ENCODE measurements at regions not wholly inside any gene's neighbourhood (a gene's known extent, or its start where the extent isn't known, plus 50 kb on each side); places are given as distances from the start of the nearest gene placed in this dataset.

DNA sequence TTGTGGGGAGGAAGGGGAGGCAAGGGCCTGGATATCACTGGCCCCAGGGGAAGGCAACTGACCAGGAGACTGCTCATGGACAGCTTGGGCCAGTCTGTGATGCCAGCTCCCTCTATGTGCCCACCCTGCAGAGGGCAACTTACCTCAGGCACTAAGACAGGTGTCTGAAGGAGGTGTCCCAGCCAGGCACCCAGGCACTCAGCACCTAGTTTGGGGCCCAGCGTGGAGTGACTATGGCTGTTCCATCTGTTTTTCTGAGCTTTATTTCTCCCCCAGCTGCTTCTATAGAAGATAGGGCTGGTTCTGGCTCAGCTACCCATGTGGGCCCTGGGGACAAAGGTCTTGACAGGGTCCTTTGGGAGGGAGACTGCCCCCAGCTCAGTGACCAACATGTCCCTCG lies 150.6 kb upstream of the PCBD1 start:
- no peaks in the 10 kb centered on the region for H3K9me3 Mint-ChIP-seq
- POLR2A ChIA-PET = no interaction called here
- peaks cover 0 to 4% (median 0%) of the 10 kb centered on the region in 5 donors for H3K27me3 Mint-ChIP-seq
- no peak overlapping the region for H3K4me3 Mint-ChIP-seq
- no peaks in the 10 kb centered on the region for H3K4me1 Mint-ChIP-seq
- ATAC-seq = no peak
- H3K36me3 Mint-ChIP-seq = no peaks in the 10 kb centered on the region
- DNase-seq = no peak
- no peak overlapping the region for H3K27ac Mint-ChIP-seq

DNA sequence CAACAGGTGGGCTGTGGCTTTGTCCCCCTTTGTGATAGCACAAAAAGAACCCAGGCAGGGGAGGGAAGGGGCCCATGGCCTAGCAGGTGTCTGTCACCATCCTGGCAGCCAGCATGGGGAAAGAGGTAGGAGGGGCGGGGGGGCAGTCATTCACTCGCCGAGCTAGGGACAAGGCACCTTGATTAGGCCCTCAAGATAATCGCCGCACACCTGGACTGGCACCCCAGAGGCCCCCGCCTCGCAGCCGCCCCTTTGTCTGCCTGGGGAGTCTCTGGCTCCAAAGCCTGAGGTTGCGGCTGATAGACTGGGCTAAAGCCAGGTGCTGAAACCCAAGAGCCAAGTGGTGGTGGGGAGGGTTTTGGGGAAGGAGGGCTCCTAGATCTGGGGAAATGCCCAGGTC lies 151.2 kb upstream of the PCBD1 start:
- POLR2A ChIA-PET = no interaction called here
- no peaks in the 10 kb centered on the region for H3K4me1 Mint-ChIP-seq
- H3K4me3 Mint-ChIP-seq = no peak overlapping the region
- H3K27me3 Mint-ChIP-seq = peaks cover 0 to 4% (median 0%) of the 10 kb centered on the region in 5 donors
- ATAC-seq (no peak), DNase-seq (no peak)
- no peaks in the 10 kb centered on the region for H3K36me3 Mint-ChIP-seq
- H3K27ac Mint-ChIP-seq = no peak overlapping the region
- H3K9me3 Mint-ChIP-seq = no peaks in the 10 kb centered on the region

- Mint-ChIP-seq H3K4me3 (no peak overlapping the region), H3K9me3 (no peaks in the 10 kb centered on the region), H3K27ac (no peak overlapping the region), H3K4me1 (no peaks in the 10 kb centered on the region), H3K27me3 (peaks cover 0 to 4% (median 0%) of the 10 kb centered on the region in 5 donors), H3K36me3 (no peaks in the 10 kb centered on the region)
- DNase-seq (no peak), ATAC-seq (no peak)
- POLR2A ChIA-PET = no interaction called here
Measured at GRCh38 chr10:71040343-71040742, 152.0 kb upstream of the PCBD1 start.

DNA sequence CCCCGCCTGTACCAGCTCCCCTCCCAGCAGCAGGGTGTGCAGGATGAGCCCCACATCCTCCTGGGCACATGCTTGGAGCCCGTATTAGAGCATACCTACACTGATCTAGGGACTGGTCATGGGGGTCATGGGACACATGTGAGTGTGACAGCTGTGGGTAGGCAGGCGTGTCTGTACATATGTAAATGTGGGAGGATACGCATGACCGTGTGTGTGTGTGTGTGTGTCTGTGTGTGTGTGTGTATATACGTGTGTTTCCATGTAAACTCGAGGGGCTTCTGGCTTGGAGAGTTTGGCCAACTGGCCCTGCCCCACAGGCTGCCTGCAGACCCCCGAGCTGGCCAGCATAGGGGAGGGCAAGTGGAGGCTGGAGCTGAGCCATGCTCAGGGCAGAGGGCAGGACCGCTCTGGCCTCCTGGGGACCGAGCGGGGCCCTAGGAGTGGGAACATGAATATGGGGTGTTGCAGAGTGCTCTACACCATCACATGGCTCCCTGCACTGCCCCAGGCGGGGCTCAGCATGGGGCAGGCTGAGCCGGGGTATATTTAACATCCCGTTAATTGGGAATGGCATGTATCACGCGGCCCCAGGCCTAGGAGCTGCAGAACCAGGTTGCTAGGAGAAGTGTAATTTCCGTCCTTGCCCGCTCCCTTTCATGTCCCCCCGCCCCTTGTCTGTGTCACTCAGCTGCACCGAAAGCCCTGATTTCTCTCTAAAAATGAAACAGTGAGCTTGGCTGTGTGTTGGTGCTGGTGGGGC lies 152.7 kb upstream of the PCBD1 start:
- Mint-ChIP-seq H3K27ac (no peak overlapping the region), H3K36me3 (no peaks in the 10 kb centered on the region), H3K27me3 (peaks cover 0 to 4% (median 0%) of the 10 kb centered on the region in 5 donors), H3K4me1 (no peaks in the 10 kb centered on the region), H3K4me3 (no peak overlapping the region), H3K9me3 (no peaks in the 10 kb centered on the region)
- DNase-seq (no peak), ATAC-seq (no peak)
- POLR2A ChIA-PET = no interaction called here

DNA sequence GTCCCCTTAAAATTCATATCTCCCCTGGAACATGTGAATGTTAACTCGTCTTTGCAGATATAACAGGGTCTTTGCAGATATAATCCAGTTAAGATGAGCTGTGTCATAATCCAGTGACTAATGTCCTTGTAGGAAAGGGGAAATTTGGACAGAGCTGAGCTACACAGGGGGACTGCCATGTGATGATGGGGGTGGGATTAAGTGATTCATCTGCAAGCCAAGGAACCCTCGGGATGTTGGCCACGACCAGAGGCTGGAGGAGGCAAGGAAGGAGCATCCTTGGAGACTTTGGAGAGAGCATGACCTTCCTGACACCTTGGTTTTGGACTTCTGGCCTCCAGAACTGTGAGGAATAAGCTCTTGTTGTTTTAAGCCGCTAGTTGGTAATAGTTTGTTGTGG lies 153.9 kb upstream of the PCBD1 start:
- Mint-ChIP-seq H3K36me3 (no peaks in the 10 kb centered on the region), H3K27ac (no peak overlapping the region), H3K9me3 (no peaks in the 10 kb centered on the region), H3K4me3 (no peak overlapping the region), H3K4me1 (no peaks in the 10 kb centered on the region), H3K27me3 (peaks cover 0 to 4% (median 0%) of the 10 kb centered on the region in 5 donors)
- DNase-seq (no peak), ATAC-seq (no peak)
- POLR2A ChIA-PET = no interaction called here

GRCh38 chr10:71042699-71043098 lies 154.3 kb upstream of the PCBD1 start:
- POLR2A ChIA-PET = no interaction called here
- no peaks in the 10 kb centered on the region for H3K4me1 Mint-ChIP-seq
- DNase-seq = no peak
- no peak overlapping the region for H3K4me3 Mint-ChIP-seq
- no peak overlapping the region for H3K27ac Mint-ChIP-seq
- H3K9me3 Mint-ChIP-seq = no peaks in the 10 kb centered on the region
- ATAC-seq = no peak
- peaks cover 0 to 4% (median 0%) of the 10 kb centered on the region in 5 donors for H3K27me3 Mint-ChIP-seq
- no peaks in the 10 kb centered on the region for H3K36me3 Mint-ChIP-seq

GRCh38 chr10:71043858-71044257 lies 155.5 kb upstream of the PCBD1 start:
- ATAC-seq = no peak

DNA sequence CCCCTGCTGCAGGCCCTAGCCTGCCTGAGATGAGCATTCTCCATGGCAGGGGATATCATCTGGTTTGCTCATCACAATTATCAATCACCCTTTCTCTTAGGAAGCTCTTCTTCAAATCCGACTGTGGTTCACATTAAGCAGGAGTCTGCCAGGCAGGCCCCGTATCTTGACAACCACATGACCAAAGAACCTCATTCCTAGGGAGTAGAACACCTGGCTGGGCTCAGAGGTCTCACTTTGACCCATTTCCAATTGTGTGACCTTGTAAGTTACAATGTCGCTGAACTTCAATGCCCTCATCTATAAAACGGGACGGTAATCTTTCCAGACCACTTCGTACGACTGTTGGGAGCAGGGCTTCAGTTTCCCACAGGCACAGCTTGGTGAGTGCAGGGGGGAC lies 156.4 kb upstream of the PCBD1 start:
- DNase-seq = no peak
- H3K27me3 Mint-ChIP-seq = peaks cover 0 to 4% (median 1%) of the 10 kb centered on the region in 5 donors
- H3K4me1 Mint-ChIP-seq = peaks cover 0 to 1% (median 0%) of the 10 kb centered on the region in 4 donors
- no peaks in the 10 kb centered on the region for H3K9me3 Mint-ChIP-seq
- no peaks in the 10 kb centered on the region for H3K36me3 Mint-ChIP-seq
- POLR2A ChIA-PET = no interaction called here
- no peak for ATAC-seq
- H3K4me3 Mint-ChIP-seq = no peak overlapping the region
- no peak overlapping the region for H3K27ac Mint-ChIP-seq

More at GRCh38 chr10:71043858-71044257, 155.5 kb upstream of the PCBD1 start:
- peaks cover 0 to 4% (median 1%) of the 10 kb centered on the region in 5 donors for H3K27me3 Mint-ChIP-seq
- DNase-seq = no peak
- H3K4me3 Mint-ChIP-seq = no peak overlapping the region
- H3K4me1 Mint-ChIP-seq = no peaks in the 10 kb centered on the region
- no peaks in the 10 kb centered on the region for H3K36me3 Mint-ChIP-seq
- POLR2A ChIA-PET = no interaction called here
- H3K27ac Mint-ChIP-seq = no peak overlapping the region
- no peaks in the 10 kb centered on the region for H3K9me3 Mint-ChIP-seq

- ATAC-seq = no peak
Measured at GRCh38 chr10:71045204-71045809, 156.9 kb upstream of the PCBD1 start.

GRCh38 chr10:71045936-71046335 lies 157.6 kb upstream of the PCBD1 start:
- peaks cover 0 to 1% (median 0%) of the 10 kb centered on the region in 4 donors for H3K4me1 Mint-ChIP-seq
- H3K27ac Mint-ChIP-seq = no peak overlapping the region
- no peak for ATAC-seq

More at GRCh38 chr10:71045204-71045809, 156.9 kb upstream of the PCBD1 start:
- DNase-seq = peak in 1 of 10 donors; percentile 58
- H3K36me3 Mint-ChIP-seq = no peaks in the 10 kb centered on the region
- no peak overlapping the region for H3K4me3 Mint-ChIP-seq
- no peak overlapping the region for H3K27ac Mint-ChIP-seq
- no peaks in the 10 kb centered on the region for H3K9me3 Mint-ChIP-seq
- peaks cover 0 to 1% (median 0%) of the 10 kb centered on the region in 4 donors for H3K4me1 Mint-ChIP-seq
- peaks cover 0 to 4% (median 2%) of the 10 kb centered on the region in 5 donors for H3K27me3 Mint-ChIP-seq
- POLR2A ChIA-PET = no interaction called here

GRCh38 chr10:71046747-71047146 lies 158.4 kb upstream of the PCBD1 start:
- Mint-ChIP-seq H3K4me1 (peaks cover 0 to 1% (median 0%) of the 10 kb centered on the region in 4 donors), H3K9me3 (no peaks in the 10 kb centered on the region), H3K27ac (peak overlapping the region in 1 of 10 donors; percentile 85), H3K36me3 (no peaks in the 10 kb centered on the region), H3K4me3 (no peak overlapping the region), H3K27me3 (peaks cover 2 to 16% (median 11%) of the 10 kb centered on the region in 5 donors)
- peak in 1 of 10 donors; percentile 4 for DNase-seq
- POLR2A ChIA-PET = no interaction called here
- ATAC-seq = no peak

More at GRCh38 chr10:71045936-71046335, 157.6 kb upstream of the PCBD1 start:
- no peak for DNase-seq
- H3K4me3 Mint-ChIP-seq = no peak overlapping the region
- H3K27me3 Mint-ChIP-seq = peaks cover 0 to 8% (median 4%) of the 10 kb centered on the region in 5 donors
- no peaks in the 10 kb centered on the region for H3K9me3 Mint-ChIP-seq
- no peaks in the 10 kb centered on the region for H3K36me3 Mint-ChIP-seq
- POLR2A ChIA-PET = no interaction called here

GRCh38 chr10:71048971-71049615 lies 160.7 kb upstream of the PCBD1 start:
- H3K36me3 Mint-ChIP-seq = no peaks in the 10 kb centered on the region
- DNase-seq (no peak), ATAC-seq (no peak)
- peaks cover 0 to 1% (median 0%) of the 10 kb centered on the region in 4 donors for H3K4me1 Mint-ChIP-seq
- peaks cover 4 to 22% (median 10%) of the 10 kb centered on the region in 5 donors for H3K27me3 Mint-ChIP-seq
- POLR2A ChIA-PET = no interaction called here
- H3K4me3 Mint-ChIP-seq = no peak overlapping the region
- peaks cover 0 to under 1% (median 0%) of the 10 kb centered on the region in 9 donors for H3K9me3 Mint-ChIP-seq
- H3K27ac Mint-ChIP-seq = peak overlapping the region in 1 of 10 donors; percentile 76

DNA sequence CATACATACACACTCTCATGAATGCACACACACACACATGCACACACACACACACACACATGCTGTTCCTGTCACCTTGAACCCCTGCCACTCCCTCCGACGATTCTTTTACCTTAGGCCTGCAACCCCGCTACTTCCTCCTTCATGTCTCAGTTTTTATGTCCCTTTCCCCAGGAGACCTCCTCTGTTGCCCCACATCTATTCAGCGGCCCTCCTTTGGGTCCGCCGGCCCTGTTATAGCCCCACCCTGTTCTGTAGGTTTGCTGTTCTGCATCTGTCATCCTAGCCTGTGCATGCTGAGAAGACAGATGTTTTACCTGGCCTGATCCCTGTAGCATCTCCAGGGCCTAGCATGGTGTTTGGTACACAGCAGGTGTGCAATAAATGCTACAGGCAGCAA lies 161.6 kb upstream of the PCBD1 start:
- POLR2A ChIA-PET = no interaction called here
- no peak overlapping the region for H3K27ac Mint-ChIP-seq
- H3K4me1 Mint-ChIP-seq = peaks cover 0 to 1% (median 0%) of the 10 kb centered on the region in 4 donors
- DNase-seq (no peak), ATAC-seq (no peak)
- H3K36me3 Mint-ChIP-seq = peaks cover 0 to 2% (median 0%) of the 10 kb centered on the region in 3 donors
- H3K4me3 Mint-ChIP-seq = peak overlapping the region in 1 of 10 donors; percentile 58
- peaks cover 4 to 22% (median 10%) of the 10 kb centered on the region in 5 donors for H3K27me3 Mint-ChIP-seq
- H3K9me3 Mint-ChIP-seq = peaks cover 0 to 10% (median 0%) of the 10 kb centered on the region in 9 donors

All from naive thymus-derived CD8-positive, alpha-beta T cell (primary cell).